GM23248 (cell line): ENCODE measurements at regions not wholly inside any gene's neighbourhood (a gene's known extent, or its start where the extent isn't known, plus 50 kb on each side); places are given as distances from the start of the nearest gene placed in this dataset.

Experiments
- EZH2 ChIP-seq: fragments of 200-600 bp; sonication (generic); IDR thresholded peaks from 2 replicates; pipeline ENCODE4 v1.6.1; 2018; ENCODE audit warnings: antibody characterized with exemption, mild to moderate bottlenecking; ENCODE audit not compliant: insufficient read depth, poor library complexity, severe bottlenecking
- EZH2phosphoT487 ChIP-seq: fragments of 200-600 bp; sonication (generic); IDR thresholded peaks from 2 replicates; pipeline ENCODE4 v1.6.1; 2018; ENCODE audit warnings: antibody characterized with exemption, moderate library complexity, mild to moderate bottlenecking, low read depth; ENCODE audit not compliant: insufficient read depth

DNA sequence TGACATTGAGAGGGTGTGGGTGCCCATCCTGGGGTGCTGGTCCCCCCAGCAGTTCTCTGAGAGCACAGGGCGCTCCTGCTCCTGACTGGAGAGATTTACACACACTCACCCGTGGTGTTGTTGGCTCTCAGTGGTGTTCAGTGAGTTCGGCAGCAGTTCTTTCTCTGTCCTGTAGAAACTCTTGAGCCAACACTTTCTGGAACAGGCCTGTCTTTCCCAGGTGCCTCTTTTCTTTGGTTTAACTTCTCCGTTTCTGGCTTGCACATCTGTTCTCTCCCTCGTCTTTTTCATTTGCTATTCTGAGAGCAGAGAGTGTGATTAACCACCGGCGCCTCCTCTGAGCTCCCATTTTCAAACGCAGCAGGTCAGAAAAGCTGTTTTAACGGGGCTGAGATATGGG lies 284.5 kb downstream of the IRX2 start:
- no peak for TF ChIP-seq EZH2phosphoT487
- no peak for TF ChIP-seq EZH2
